ENCODE measurements at regions not wholly inside any gene's neighbourhood (a gene's known extent, or its start where the extent isn't known, plus 50 kb on each side); places are given as distances from the start of the nearest gene placed in this dataset.
"Not testable (repeated sequence)": the region's sequence is repeated elsewhere in the genome, so short reads cannot be mapped to it uniquely, and the experiment has no call there.

DNA sequence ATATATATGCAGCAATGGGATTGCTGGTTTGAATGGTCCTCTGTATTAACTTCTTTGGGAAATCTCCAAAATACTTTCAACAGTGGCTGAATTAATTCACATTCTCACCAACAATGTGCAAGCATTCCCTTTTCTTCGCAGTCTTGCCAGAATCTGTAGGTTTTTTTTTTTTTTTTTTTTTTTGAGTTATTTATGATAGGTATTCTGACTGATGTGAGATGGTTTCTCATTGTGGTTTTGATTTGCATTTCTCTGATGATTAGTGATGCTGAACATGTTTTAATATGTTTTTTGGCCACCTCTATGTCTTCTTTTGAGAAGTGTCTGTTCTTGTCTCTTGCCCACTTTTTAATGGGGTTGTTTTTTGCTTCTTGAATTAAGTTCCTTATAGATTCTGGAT is 2041.5 kb upstream of the PCDH20 start:
- no peak for DNase-seq (ENCODE audit: low read depth, low spot score)

DNA sequence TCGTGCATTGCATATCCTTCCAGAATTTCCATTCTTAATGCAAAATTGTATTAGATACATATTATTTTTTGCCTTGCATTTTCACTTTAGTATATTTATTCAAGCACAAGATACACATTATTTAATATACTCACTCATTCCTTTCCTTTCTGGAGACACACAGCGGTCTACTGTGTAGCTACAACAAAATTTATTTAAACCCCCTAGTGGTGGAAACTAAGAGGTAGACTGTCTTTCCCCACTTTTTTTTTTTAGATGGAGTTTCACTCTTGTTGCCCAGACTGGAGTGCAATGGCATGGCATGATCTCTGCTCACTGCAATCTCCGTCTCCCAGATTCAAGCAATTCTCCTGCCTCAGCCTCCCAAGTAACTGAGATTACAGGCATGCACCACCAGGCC is 2040.3 kb upstream of the PCDH20 start:
- no peak for DNase-seq (ENCODE audit: low read depth, low spot score)

DNA sequence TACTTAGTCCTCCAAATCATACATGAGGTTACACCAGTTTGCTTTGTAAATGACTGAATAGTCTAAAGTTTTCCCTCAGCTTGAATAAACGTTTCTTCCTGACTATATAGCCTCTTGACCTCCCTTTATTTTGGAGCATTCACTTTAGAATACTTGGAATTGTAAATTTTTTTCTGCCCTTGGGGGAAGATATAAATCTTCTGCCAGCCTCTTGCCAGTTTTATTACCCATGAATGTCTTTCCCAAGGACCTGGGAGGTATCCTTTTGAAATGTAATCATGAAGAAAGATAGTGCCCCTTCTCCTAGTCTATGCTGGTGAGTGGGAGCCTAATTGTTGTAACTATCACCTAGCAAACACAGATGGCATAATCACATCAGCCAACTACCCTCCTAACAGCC is 2033.9 kb upstream of the PCDH20 start:
- no peak for DNase-seq (ENCODE audit: low read depth, low spot score)

DNA sequence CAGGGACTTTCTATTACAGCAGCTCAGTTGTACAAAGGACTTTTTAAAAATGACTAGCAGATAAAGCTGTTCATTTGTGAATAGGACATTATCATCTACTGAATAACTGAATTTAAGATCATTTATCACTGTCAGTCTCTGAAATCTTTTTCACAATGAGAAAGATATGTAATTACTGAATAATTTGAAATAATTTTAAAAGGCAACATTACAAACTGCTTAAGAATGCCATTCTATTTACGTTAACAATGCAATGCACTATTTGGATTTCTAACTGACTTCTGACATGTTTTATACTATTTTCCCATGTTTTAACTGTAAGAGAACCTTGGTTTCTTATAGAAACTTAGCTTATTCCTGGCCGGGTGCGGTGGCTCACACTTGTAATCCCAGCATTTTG is 2033.0 kb upstream of the PCDH20 start:
- DNase-seq (ENCODE audit: low read depth, low spot score) = no peak

DNA sequence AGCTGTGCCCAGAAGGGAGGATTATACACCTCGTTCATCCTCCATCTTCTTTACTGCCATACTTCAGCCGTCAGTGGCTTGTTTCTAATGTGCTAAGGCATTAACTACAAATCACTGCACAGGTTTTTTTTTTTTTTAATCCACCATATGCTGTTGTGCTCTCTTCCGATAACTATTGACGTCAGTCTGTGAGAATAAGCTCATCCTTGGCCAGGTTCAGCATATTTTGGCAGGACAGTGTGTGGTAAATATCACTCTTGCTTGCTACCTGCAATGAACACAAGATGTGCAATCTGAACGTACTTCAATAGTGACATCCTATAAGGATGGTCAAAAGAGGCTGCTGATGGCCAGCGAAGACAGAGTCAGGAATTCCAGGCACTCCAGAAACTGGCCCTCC is 2030.7 kb upstream of the PCDH20 start:
- DNase-seq (ENCODE audit: low read depth, low spot score) = no peak

DNA sequence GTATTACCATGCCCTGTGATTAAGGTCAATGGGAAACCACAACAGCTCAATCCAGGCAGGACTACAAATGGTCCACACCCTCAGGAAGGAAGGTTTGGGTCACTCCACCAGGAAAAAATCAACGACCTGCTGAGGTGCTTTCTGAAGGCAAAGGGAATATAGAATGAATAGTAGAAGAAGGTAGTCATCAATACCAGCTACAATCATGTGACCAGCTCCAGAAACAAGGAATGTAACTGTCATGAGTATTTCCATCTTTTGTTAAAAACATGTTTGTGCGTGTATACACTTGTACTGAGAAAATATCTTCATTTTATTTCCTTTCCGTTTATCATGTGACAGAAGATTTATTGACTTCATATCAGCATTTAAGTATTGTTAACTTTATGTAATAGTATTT is 2028.6 kb upstream of the PCDH20 start:
- DNase-seq (ENCODE audit: low read depth, low spot score) = not testable (repeated sequence)

DNA sequence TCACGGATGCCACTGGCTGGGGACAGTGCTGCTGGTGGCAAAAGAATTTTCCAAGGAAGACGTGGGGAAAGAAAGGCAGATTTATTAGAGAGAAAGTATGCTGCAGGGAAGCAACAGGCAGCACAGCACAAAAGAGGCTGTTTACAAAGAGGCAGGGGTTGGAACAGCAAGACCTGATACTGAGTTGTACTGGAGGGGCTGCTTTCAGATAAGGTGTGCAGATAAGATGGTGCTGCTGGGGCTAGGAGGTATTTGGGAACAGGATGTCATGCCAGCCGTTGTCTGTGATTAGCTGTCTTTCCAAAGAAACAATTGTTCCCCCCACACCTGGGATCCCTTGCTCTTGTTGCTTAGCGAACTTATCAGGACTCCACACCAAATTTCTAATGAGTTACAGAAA is 2023.3 kb upstream of the PCDH20 start:
- DNase-seq (ENCODE audit: low read depth, low spot score) = no peak

DNA sequence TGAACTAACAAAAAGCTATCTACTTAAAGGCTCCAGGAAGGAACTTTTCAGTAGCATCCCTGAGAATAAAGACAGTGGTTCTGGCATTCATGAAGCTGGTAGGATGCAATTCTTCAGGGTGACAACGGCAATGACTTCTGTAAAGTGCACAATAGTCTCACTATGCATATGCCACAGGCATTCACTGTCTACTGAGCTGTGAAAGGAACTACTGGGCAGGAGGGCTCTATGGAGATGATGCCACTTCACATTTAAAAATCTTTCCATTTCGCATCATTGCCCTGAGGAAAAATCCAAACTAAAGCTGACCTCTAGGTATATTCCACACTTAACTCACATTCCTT is 2020.6 kb upstream of the PCDH20 start:
- no peak for DNase-seq (ENCODE audit: low read depth, low spot score)

DNA sequence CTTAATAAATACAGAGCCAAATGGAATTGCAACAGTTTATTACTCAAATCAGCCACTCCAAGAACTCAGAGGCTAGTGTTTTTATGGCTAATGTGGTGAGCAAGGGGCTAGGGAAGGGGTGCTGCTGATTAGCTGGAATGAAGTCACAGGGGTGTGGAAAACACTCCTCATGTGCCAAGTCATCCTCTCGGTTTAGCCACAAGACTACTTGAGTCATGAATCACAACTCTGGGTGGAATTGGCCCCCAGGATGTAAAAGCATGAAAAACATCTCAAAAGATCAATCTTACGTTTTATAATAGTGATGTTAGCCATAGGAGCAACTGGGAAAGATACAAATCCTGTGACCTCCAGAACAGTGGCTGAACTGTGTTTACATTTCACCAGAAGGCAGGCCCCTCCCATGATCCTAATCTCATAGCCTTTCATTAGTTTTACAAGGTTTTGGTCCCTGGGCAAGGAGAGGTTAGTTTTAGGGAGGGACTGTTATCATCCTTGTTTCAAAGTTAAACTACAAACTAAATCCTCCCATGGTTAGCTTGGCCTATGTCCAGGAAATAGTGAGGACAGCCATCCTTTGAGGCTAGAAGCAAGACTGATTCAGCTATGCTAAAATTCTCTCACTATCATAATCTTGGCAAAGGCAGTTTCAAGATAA is 2020.1 kb upstream of the PCDH20 start:
- peak; percentile 54 for DNase-seq (ENCODE audit: low read depth, low spot score)

DNA sequence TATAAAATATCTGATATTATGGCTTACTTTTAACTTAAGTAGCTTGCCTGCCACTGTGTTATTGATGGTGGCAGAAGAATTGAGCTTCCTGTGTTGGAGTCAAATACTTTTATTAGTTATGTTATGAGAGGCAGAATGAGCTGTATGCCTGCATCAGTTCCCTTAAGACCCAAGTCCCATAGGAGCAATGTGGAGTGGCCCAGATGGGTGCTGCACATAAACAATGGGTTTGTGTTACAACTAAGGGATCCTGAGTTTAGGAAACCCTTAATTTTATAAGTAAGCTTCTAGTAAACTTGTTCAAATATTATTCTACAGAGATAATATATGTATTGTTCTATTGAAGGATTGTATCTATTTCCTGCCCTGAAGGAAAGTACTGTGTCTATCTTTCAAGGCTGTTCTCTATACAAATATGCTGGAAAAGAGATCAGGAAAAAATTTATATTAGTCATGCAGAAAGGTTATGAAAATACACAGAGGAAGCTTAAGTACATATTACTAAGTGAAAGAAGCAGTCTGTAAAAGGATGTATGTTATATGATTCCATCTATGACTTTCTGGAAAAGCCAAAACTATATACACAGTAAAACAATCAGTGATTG is 2018.0 kb upstream of the PCDH20 start:
- no peak for DNase-seq (ENCODE audit: low read depth, low spot score)

DNA sequence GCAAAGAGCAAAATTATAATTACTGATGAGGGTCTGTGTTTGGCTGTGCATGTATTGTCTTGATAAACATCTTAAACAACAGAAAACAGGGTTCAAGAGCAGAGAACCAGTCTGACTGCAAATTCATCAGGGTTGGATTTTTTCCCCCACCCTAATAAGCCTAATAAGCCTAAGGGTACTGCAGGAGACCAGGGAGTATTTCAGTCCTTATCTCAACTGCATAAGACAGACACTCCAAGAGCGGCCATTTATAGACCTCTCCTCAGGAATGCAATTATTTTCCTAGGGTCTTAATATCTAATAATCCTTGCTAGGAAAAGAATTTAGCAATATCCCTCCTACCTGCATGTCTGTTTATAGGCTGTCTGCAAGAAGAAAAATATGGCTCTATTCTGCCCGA is 2011.5 kb upstream of the PCDH20 start:
- no peak for DNase-seq (ENCODE audit: low read depth, low spot score)

DNA sequence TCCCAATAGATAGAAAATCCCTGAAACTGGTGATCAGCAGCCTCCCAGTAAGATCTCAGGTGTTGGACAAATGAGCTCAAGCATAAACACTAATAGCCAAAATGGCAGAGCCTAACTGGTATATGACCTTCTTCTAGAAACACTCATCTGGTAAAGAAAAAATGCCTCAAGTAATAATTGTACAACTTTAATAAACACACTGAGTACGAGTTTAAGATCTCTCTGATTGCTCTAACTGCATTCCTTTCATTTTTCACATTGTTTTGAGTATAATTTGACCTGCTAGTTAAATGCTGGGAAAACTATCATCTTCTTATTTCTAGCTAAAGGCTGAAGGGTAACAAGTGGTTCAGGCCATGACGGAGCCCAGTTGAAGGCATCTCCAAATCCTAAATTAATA is 2009.5 kb upstream of the PCDH20 start:
- no peak for DNase-seq (ENCODE audit: low read depth, low spot score)

DNA sequence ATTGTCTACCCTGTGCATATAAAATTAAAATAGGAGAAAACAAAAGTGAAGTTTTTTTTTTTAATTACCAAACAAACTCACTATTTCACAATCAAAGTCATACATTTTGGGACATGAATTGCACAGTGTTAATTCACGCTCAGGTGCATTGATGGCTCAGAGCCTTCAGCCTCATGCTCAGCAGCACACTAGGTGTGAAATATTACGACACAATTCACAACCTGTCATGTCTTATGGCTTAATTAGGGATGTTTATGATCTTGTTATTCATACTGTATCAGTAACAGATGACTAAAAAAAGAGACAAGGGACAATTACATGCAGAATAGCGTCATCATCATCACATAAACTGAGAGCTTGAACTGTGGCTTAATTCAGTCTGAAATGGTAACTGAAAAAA is 2005.5 kb upstream of the PCDH20 start:
- no peak for DNase-seq (ENCODE audit: low read depth, low spot score)

DNA sequence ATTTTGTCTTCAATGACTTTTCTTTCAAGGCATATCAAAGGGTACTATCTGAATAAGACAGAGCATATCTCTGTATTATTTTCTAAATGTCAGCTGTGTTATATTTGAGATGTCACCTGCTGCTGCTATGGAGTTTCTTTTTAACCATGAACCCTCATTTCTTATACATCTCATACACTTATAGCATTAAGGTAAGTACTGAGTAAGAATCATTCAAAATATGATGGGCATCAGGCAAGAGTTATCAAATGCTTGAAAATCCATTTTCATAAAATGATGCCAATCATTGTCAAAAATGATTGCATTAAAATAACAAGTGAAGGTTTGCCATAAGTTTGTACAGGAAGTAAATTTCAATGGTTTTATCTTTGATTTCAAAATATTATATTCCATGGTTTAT is 2005.0 kb upstream of the PCDH20 start:
- DNase-seq (ENCODE audit: low read depth, low spot score) = no peak

DNA sequence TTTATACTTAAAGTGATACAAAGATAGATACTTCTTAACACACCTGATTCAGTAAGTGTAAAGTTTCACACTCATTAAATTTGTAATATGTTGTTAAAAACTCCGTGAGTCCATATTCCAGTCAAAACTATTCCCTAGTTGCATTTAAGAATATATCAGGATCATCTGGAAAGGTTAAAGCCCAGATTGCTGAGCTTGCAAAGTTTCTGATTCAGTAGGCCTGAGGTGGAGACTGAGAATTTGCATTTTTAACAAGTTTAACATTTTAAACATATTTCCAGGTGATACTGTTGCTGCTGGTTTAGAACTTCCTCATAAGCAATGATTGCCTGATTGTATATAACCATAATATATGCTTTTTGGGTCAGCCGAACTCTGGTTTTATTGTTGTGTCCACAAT is 1998.6 kb upstream of the PCDH20 start:
- DNase-seq (ENCODE audit: low read depth, low spot score) = no peak

DNA sequence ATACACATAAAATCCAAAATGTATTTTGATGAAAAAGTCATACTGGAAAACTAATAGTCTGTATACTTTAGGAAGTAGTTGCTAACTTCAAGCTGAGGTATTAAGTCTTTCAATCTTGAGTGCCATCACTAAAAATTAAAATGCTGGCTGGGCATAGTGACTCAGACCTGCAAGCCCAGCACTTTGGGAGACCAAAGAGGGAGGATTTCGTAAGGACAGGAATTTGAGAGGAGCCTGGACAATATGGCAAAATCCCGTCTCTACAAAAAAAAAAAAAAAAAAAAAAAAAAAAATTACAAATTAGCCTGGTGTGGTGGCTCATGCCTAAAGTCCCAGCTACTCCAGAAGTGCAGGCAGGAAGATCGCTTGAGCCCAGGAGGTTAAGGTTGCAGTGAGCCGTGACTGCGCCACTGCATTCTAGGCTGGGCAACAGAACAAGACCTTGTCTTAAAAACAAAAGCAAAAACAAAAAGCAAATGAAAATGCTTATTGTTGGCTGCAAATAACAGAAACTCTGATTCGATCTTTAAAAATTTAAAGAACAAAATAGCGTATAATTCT is 1994.2 kb upstream of the PCDH20 start:
- DNase-seq (ENCODE audit: low read depth, low spot score) = no peak

DNA sequence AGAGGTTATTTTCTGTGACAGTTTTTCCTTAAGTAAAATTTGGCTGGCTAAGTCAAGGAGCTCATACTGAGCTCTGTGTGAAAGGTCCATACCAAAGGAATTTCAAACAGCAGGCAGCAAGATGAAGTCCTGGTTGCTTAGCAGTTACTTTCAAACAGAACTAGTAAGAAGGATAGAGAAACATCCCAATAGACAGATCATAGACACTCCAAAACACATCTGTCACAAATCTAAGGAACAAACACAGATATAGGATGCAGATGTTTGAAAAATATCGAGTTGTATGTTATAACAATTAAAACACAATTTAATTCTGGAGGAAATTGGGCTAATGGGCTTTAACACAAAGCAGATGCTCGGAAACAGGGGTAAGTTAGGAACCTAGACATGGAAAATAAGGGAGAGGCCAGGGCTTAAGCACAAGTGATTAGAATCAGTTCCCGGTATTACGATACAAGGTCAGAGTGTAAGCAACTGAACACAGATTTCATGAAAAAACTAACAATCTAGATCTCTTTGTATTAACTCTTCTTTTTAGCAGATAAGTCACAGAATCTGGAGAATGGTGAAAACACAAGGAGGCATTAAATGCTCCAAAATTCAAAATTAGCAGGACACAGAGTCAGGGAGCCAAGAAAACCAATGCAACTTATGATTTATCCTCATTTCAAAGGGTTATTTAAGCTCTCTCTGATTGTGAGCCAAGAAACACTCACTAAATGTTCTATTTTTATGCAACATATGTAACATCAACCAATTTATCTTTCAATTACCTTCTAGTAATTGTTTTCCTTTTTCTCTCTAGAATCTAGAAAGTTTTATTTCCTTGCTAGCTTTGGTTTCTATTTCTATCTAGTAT is 1992.9 kb upstream of the PCDH20 start:
- DNase-seq (ENCODE audit: low read depth, low spot score) = peak; percentile 82

DNA sequence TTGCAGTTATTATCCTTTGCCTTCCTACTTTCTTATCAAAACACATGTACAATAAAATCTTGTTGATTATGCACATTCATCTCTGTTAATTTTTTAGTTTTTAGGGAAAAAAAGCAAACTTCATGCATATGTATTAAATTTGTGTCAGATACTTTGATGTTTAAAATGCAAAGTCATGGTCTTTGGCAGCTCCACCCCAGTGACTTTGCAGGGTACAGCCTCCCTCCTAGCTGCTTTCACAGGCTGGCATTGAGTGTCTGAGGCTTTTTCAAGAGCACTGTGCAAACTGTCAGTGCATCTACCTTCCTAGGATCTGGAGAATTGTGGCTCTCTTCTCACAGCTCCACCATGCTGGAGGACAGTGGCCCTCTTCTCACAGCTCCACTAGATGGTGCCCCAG is 1988.1 kb upstream of the PCDH20 start:
- DNase-seq (ENCODE audit: low read depth, low spot score) = no peak

DNA sequence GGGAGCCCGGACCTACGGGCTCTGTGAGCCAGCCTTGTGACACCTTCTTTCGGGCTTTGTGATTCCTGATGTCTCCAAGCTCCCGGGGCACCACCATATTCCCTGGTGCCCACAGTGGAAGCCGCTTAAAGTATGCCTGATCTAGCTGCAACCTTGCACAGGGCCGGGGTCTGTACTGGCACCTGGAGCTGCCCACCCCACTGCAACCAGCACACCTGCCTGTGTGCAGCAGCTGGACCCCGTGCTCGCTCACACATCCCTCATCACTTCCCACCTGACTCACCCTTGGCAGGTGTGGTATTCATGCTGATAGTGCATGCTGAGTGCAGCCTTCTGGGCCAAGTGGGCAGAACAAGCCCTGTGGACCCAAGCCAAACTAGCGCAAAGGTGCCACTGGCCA is 1981.1 kb upstream of the PCDH20 start:
- no peak for DNase-seq (ENCODE audit: low read depth, low spot score)

DNA sequence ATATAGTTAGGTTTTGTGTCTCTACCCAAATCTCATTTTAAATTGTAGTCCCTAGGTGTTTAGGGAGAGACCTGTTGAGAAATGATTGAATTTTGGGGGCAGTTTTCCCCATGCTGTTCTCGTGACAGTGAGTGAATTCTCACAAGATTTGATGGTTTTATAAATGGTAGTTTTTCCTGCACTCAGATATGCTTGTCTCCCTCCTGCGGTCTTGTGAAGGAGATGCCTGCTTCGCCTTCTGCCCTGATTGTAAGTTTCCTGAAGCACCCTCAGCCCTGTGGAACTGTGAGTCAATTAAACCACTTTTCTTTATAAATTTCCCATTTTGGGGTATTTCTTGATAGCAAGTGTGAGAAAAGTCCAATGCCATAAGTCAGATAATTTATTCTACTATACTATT is 1977.5 kb upstream of the PCDH20 start:
- no peak for DNase-seq (ENCODE audit: low read depth, low spot score)

DNA sequence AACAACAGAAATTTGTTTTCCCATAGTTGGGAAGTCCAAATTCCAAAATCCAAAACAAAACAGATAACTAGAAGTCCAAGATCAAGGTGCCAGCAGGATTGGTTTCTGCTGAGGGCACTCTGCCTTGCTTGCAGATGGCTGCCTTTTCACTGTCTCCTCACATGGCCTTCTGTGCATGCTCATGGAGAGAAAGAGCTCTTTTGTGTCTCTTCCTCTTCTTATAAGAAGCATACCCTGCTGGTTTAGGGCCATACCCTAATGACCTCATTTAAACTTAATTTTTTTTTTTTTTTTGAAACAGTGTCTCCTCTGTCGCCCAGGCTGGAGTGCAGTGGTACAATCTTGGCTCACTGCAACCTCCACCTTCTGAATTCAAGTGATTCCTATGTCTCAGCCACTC is 1974.1 kb upstream of the PCDH20 start:
- DNase-seq (ENCODE audit: low read depth, low spot score) = no peak

DNA sequence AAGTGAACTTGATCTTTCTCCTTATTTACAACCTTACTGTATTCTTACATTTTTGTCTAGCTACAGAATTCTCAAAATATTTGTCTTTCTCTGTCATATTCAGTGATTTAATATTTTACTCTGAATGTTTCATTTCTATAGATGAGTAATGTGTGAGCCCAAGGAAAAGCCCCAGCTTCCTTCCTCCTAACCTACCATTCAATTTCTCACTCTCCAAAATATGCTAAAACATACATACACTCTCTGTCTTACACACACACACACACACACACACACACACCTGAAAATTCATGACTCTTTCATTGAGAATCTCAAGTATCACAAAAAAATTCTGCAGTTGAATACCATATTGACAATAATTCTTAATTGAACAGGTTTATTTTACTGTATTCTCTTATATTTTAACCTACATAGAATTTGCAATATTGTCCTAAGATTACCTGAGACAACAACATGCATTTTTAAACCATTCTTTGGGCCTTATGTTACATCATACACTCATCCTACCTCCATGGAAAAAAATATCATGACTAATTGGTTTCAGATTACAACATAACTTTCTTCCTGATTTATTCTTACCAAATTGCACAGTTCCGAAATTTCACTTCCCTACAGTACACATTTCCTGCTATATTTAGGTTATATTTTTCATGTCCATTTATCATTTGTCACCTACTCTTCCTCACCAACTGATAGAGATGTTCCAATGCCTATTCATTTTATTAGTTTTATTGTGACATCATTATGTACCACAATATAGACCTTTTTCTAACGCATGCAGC is 1965.6 kb upstream of the PCDH20 start:
- no peak for DNase-seq (ENCODE audit: low read depth, low spot score)

Measured in smooth muscle cell of the brain vasculature (primary cell).